Loucy (cell line): ENCODE measurements at regions not wholly inside any gene's neighbourhood (a gene's known extent, or its start where the extent isn't known, plus 50 kb on each side); places are given as distances from the start of the nearest gene placed in this dataset.

Experiments
- H2AFZ ChIP-seq: fragments of 200-600 bp; sonication (generic); 2 replicates; pipeline ENCODE4 v1.6.0; 2016; ENCODE audit warnings: antibody characterized with exemption, mild to moderate bottlenecking, low read length, moderate library complexity
- H3F3A ChIP-seq: fragments of 200-600 bp; 2 replicates; pipeline ENCODE4 v1.6.0; 2016; ENCODE audit warnings: antibody characterized with exemption, low read depth, mild to moderate bottlenecking
- H3K27me3 ChIP-seq: fragments of 200-600 bp; sonication (generic); 2 replicates; pipeline ENCODE4 v1.6.1; 2014; ENCODE audit warnings: low read length, mild to moderate bottlenecking; ENCODE audit not compliant: insufficient read depth, poor library complexity, severe bottlenecking
- H3K36me3 ChIP-seq: fragments of 200-600 bp; sonication (generic); 2 replicates; pipeline ENCODE4 v1.6.1; 2016; ENCODE audit warnings: low read length; ENCODE audit not compliant: insufficient read depth
- H3K4me1 ChIP-seq: fragments of 200-600 bp; sonication (generic); 2 replicates; pipeline ENCODE4 v1.5.1; 2014; ENCODE audit warnings: low read length, mild to moderate bottlenecking; ENCODE audit not compliant: insufficient read depth, poor library complexity, severe bottlenecking
- H3K4me2 ChIP-seq: fragments of 200-600 bp; sonication (generic); 2 replicates; pipeline ENCODE4 v1.6.0; 2014; ENCODE audit warnings: antibody characterized with exemption, low read length, low read depth, mild to moderate bottlenecking; ENCODE audit not compliant: poor library complexity, severe bottlenecking
- H3K4me3 ChIP-seq: fragments of 200-600 bp; sonication (generic); 2 replicates; pipeline ENCODE4 v1.5.1; 2014; ENCODE audit warnings: low read length, mild to moderate bottlenecking, mixed read lengths; ENCODE audit not compliant: poor library complexity, severe bottlenecking
- H3K79me2 ChIP-seq: fragments of 200-600 bp; sonication (generic); 2 replicates; pipeline ENCODE4 v1.6.1; 2014; ENCODE audit warnings: low read length; ENCODE audit not compliant: insufficient read depth
- H3K9ac ChIP-seq: fragments of 200-600 bp; sonication (generic); 2 replicates; pipeline ENCODE4 v1.6.0; 2014; ENCODE audit warnings: mild to moderate bottlenecking, low read depth, low read length, moderate library complexity; ENCODE audit not compliant: poor library complexity, severe bottlenecking
- H3K9me2 ChIP-seq: fragments of 200-600 bp; sonication (generic); replicated peaks from 2 replicates; pipeline ENCODE4 v1.6.1; 2016; ENCODE audit warnings: low read depth, low read length, mixed read lengths
- H3K9me3 ChIP-seq: fragments of 200-600 bp; sonication (generic); 2 replicates; pipeline ENCODE4 v1.6.1; 2014; ENCODE audit warnings: mild to moderate bottlenecking, antibody characterized with exemption, low read length, low read depth; ENCODE audit not compliant: insufficient read depth
- H4K20me1 ChIP-seq: fragments of 200-600 bp; sonication (generic); 2 replicates; pipeline ENCODE4 v1.6.0; 2014; ENCODE audit warnings: antibody characterized with exemption, low read length, mild to moderate bottlenecking; ENCODE audit not compliant: insufficient read depth, poor library complexity, severe bottlenecking
- CTCF ChIP-seq: fragments of 200-600 bp; sonication (generic); conservative IDR thresholded peaks from 2 replicates; pipeline ENCODE4 v1.5.1; 2014; ENCODE audit warnings: mild to moderate bottlenecking, antibody characterized with exemption, low read length
- EZH2phosphoT487 ChIP-seq: fragments of 200-600 bp; IDR thresholded peaks from 2 replicates; pipeline ENCODE4 v1.6.1; 2018; ENCODE audit warnings: antibody characterized with exemption, mild to moderate bottlenecking, moderate library complexity, borderline replicate concordance

GRCh38 chr5:25349746-25350145 lies 705.0 kb upstream of the CDH10 start:
- Histone ChIP-seq H3K9me2 (no peaks in the 10 kb centered on the region), H3K4me1 (no peaks in the 10 kb centered on the region), H3K79me2 (no peaks in the 10 kb centered on the region), H3K9me3 (no peaks in the 10 kb centered on the region), H3K4me2 (no peak overlapping the region), H3K4me3 (no peak overlapping the region), H4K20me1 (no peaks in the 10 kb centered on the region), H2AFZ (no peak overlapping the region), H3K36me3 (no peaks in the 10 kb centered on the region), H3K27me3 (no peaks in the 10 kb centered on the region), H3F3A (no peaks in the 10 kb centered on the region), H3K9ac (no peak overlapping the region)
- TF ChIP-seq CTCF = no peak
- TF ChIP-seq EZH2phosphoT487 = no peak

GRCh38 chr5:25345240-25345771 lies 700.5 kb upstream of the CDH10 start:
- H3K27me3 ChIP-seq = no peaks in the 10 kb centered on the region
- H3K4me3 ChIP-seq = no peak overlapping the region
- H3K79me2 ChIP-seq = no peaks in the 10 kb centered on the region
- H3F3A ChIP-seq = no peaks in the 10 kb centered on the region
- H3K9ac ChIP-seq = no peak overlapping the region
- TF ChIP-seq EZH2phosphoT487 (no peak), CTCF (no peak)
- no peaks in the 10 kb centered on the region for H3K4me1 ChIP-seq
- no peak overlapping the region for H3K4me2 ChIP-seq
- no peaks in the 10 kb centered on the region for H3K36me3 ChIP-seq
- H4K20me1 ChIP-seq = no peaks in the 10 kb centered on the region
- H3K9me3 ChIP-seq = no peaks in the 10 kb centered on the region
- H3K9me2 ChIP-seq = no peaks in the 10 kb centered on the region
- no peak overlapping the region for H2AFZ ChIP-seq

GRCh38 chr5:25339541-25339940 lies 694.8 kb upstream of the CDH10 start:
- Histone ChIP-seq H3K27me3 (no peaks in the 10 kb centered on the region), H3K9me2 (no peaks in the 10 kb centered on the region), H3K4me3 (no peak overlapping the region), H3K36me3 (no peaks in the 10 kb centered on the region), H3K4me1 (no peaks in the 10 kb centered on the region), H2AFZ (no peak overlapping the region), H3K4me2 (no peak overlapping the region), H3F3A (no peaks in the 10 kb centered on the region), H3K79me2 (no peaks in the 10 kb centered on the region), H3K9me3 (no peaks in the 10 kb centered on the region), H4K20me1 (no peaks in the 10 kb centered on the region), H3K9ac (no peak overlapping the region)
- no peak for TF ChIP-seq CTCF
- no peak for TF ChIP-seq EZH2phosphoT487
